ENCODE measurements at regions not wholly inside any gene's neighbourhood (a gene's known extent, or its start where the extent isn't known, plus 50 kb on each side); places are given as distances from the start of the nearest gene placed in this dataset.

DNA sequence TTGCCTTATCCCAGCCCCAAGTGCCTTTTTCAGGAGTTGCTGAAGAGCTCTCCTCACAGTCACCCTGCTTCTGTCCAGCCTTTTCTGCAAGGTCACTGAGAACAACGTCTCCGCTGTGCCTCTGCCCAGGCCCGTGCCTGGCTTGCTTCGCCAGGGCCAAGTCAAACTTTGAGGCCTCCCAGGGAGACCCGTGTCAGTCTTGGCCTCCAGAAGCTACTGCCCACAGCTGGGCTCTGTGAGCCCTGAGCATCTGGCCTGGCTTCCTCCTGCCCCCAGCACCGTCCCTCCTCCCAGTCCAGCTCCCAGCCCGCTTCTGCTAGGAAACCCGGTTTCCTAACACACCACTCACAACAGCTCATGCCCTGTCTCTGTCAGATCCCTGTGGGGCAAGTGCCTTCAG, 165.9 kb downstream of the TEX29 start:
- Histone ChIP-seq H3K9me3 (ENCODE audit: low read depth) (peaks cover 4% of the 10 kb centered on the region), H3K79me2 (ENCODE audit: low read depth) (no peaks in the 10 kb centered on the region), H2AFZ (replicated peaks) (no peak overlapping the region), H3K27ac (no peak overlapping the region), H3K4me2 (no peak overlapping the region), H3K4me3 (no peak overlapping the region), H3K4me1 (peaks cover 7% of the 10 kb centered on the region), H3K27me3 (no peaks in the 10 kb centered on the region), H3K36me3 (no peaks in the 10 kb centered on the region), H3K9ac (no peak overlapping the region), H4K20me1 (ENCODE audit: low read depth) (no peaks in the 10 kb centered on the region), H3F3A (ENCODE audit: low read depth) (no peaks in the 10 kb centered on the region)
- no peak overlapping the region for H3K4me3 Mint-ChIP-seq
- no peak for DNase-seq (ENCODE audit: low spot score)
- peaks cover 12% of the 10 kb centered on the region for H3K4me1 Mint-ChIP-seq
- H3K27me3 Mint-ChIP-seq (ENCODE audit: insufficient read depth, low read depth), result peaks cover 5% of the 10 kb centered on the region
- TF ChIP-seq EZH2 (IDR thresholded peaks at IDR 0.05), result no peak
- TF ChIP-seq, protein P1, sequence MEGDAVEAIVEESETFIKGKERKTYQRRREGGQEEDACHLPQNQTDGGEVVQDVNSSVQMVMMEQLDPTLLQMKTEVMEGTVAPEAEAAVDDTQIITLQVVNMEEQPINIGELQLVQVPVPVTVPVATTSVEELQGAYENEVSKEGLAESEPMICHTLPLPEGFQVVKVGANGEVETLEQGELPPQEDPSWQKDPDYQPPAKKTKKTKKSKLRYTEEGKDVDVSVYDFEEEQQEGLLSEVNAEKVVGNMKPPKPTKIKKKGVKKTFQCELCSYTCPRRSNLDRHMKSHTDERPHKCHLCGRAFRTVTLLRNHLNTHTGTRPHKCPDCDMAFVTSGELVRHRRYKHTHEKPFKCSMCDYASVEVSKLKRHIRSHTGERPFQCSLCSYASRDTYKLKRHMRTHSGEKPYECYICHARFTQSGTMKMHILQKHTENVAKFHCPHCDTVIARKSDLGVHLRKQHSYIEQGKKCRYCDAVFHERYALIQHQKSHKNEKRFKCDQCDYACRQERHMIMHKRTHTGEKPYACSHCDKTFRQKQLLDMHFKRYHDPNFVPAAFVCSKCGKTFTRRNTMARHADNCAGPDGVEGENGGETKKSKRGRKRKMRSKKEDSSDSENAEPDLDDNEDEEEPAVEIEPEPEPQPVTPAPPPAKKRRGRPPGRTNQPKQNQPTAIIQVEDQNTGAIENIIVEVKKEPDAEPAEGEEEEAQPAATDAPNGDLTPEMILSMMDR (IDR thresholded peaks at IDR 0.05), result no peak
- no peak for TF ChIP-seq EZH2phosphoT487 (IDR thresholded peaks at IDR 0.05)
- H3K36me3 Mint-ChIP-seq, result no peaks in the 10 kb centered on the region
- H3K9me3 Mint-ChIP-seq, result peaks cover 28% of the 10 kb centered on the region
- no peak overlapping the region for H3K27ac Mint-ChIP-seq

- no peaks in the 10 kb centered on the region for H3K36me3 ChIP-seq
- peaks cover 28% of the 10 kb centered on the region for H3K9me3 Mint-ChIP-seq
- no peaks in the 10 kb centered on the region for H3F3A ChIP-seq (ENCODE audit: low read depth)
- H3K4me3 Mint-ChIP-seq, result no peak overlapping the region
- H3K79me2 ChIP-seq (ENCODE audit: low read depth), result no peaks in the 10 kb centered on the region
- H3K9ac ChIP-seq, result no peak overlapping the region
- no peaks in the 10 kb centered on the region for H4K20me1 ChIP-seq (ENCODE audit: low read depth)
- no peak overlapping the region for H2AFZ ChIP-seq (replicated peaks)
- H3K27ac Mint-ChIP-seq, result no peak overlapping the region
- peaks cover 7% of the 10 kb centered on the region for H3K4me1 ChIP-seq
- no peak overlapping the region for H3K4me2 ChIP-seq
- peaks cover 12% of the 10 kb centered on the region for H3K4me1 Mint-ChIP-seq
- TF ChIP-seq EZH2 (IDR thresholded peaks at IDR 0.05) (no peak), EZH2phosphoT487 (IDR thresholded peaks at IDR 0.05) (no peak)
- no peaks in the 10 kb centered on the region for H3K36me3 Mint-ChIP-seq
- no peak overlapping the region for H3K27ac ChIP-seq
- H3K27me3 ChIP-seq, result no peaks in the 10 kb centered on the region
- H3K4me3 ChIP-seq, result no peak overlapping the region
- no peak for DNase-seq (ENCODE audit: low spot score)
- H3K9me3 ChIP-seq (ENCODE audit: low read depth), result peaks cover 4% of the 10 kb centered on the region
- H3K27me3 Mint-ChIP-seq (ENCODE audit: insufficient read depth, low read depth), result peaks cover 7% of the 10 kb centered on the region
Measured at GRCh38 chr13:111486801-111487200, 166.4 kb downstream of the TEX29 start.

GRCh38 chr13:111488486-111489132, 168.2 kb downstream of the TEX29 start:
- Histone ChIP-seq H3K9me3 (ENCODE audit: low read depth) (peaks cover 4% of the 10 kb centered on the region), H3K4me1 (peaks cover 7% of the 10 kb centered on the region), H3K4me3 (no peak overlapping the region), H3K27me3 (no peaks in the 10 kb centered on the region), H3K4me2 (no peak overlapping the region), H2AFZ (replicated peaks) (peak overlapping the region; percentile 42), H3K36me3 (no peaks in the 10 kb centered on the region), H3F3A (ENCODE audit: low read depth) (no peaks in the 10 kb centered on the region), H3K79me2 (ENCODE audit: low read depth) (no peaks in the 10 kb centered on the region), H4K20me1 (ENCODE audit: low read depth) (no peaks in the 10 kb centered on the region), H3K9ac (no peak overlapping the region), H3K27ac (no peak overlapping the region)
- peaks cover 11% of the 10 kb centered on the region for H3K4me1 Mint-ChIP-seq
- no peak for TF ChIP-seq EZH2 (IDR thresholded peaks at IDR 0.05)
- TF ChIP-seq EZH2phosphoT487 (IDR thresholded peaks at IDR 0.05), result no peak
- TF ChIP-seq, protein P1 (IDR thresholded peaks at IDR 0.05), result no peak
- no peak overlapping the region for H3K4me3 Mint-ChIP-seq
- H3K27ac Mint-ChIP-seq, result no peak overlapping the region
- H3K9me3 Mint-ChIP-seq, result peaks cover 24% of the 10 kb centered on the region
- peaks cover 8% of the 10 kb centered on the region for H3K27me3 Mint-ChIP-seq (ENCODE audit: insufficient read depth, low read depth)
- H3K36me3 Mint-ChIP-seq, result no peaks in the 10 kb centered on the region
- no peak for DNase-seq (ENCODE audit: low spot score)

- H3F3A ChIP-seq (ENCODE audit: low read depth), result no peaks in the 10 kb centered on the region
- H3K4me1 ChIP-seq, result peaks cover 4% of the 10 kb centered on the region
- no peak overlapping the region for H3K9ac ChIP-seq
- peaks cover 4% of the 10 kb centered on the region for H3K9me3 ChIP-seq (ENCODE audit: low read depth)
- Mint-ChIP-seq H3K9me3 (peaks cover 26% of the 10 kb centered on the region), H3K27me3 (ENCODE audit: insufficient read depth, low read depth) (peaks cover 8% of the 10 kb centered on the region), H3K4me3 (no peak overlapping the region), H3K36me3 (no peaks in the 10 kb centered on the region), H3K27ac (no peak overlapping the region), H3K4me1 (peaks cover 7% of the 10 kb centered on the region)
- H3K27me3 ChIP-seq, result no peaks in the 10 kb centered on the region
- H3K4me2 ChIP-seq, result no peak overlapping the region
- no peak overlapping the region for H3K27ac ChIP-seq
- no peak overlapping the region for H3K4me3 ChIP-seq
- TF ChIP-seq, protein P1 (IDR thresholded peaks at IDR 0.05), result no peak
- no peak for TF ChIP-seq EZH2phosphoT487 (IDR thresholded peaks at IDR 0.05)
- no peak for TF ChIP-seq EZH2 (IDR thresholded peaks at IDR 0.05)
- H2AFZ ChIP-seq (replicated peaks), result peak overlapping the region; percentile 42
- no peaks in the 10 kb centered on the region for H4K20me1 ChIP-seq (ENCODE audit: low read depth)
- no peaks in the 10 kb centered on the region for H3K36me3 ChIP-seq
- no peaks in the 10 kb centered on the region for H3K79me2 ChIP-seq (ENCODE audit: low read depth)
- no peak for DNase-seq (ENCODE audit: low spot score)
Measured at GRCh38 chr13:111489301-111489700, 168.9 kb downstream of the TEX29 start.
